HG03066 (cell line): ENCODE measurements at regions not wholly inside any gene's neighbourhood (a gene's known extent, or its start where the extent isn't known, plus 50 kb on each side); places are given as distances from the start of the nearest gene placed in this dataset.

Source experiments
- ATAC-seq: cut with Tn5 transposase; IDR thresholded peaks from one replicate; pipeline ENCODE4 v1.9.1; 2021; ENCODE audit warnings: low read depth; ENCODE audit not compliant: unreplicated experiment

GRCh38 chr4:182973511-182973911 lies 56.3 kb upstream of the DCTD start:
- ATAC-seq, result no peak

GRCh38 chr4:182971702-182972101 lies 54.5 kb upstream of the DCTD start:
- no peak for ATAC-seq

GRCh38 chr4:182969651-182970279 lies 52.6 kb upstream of the DCTD start:
- no peak for ATAC-seq

DNA sequence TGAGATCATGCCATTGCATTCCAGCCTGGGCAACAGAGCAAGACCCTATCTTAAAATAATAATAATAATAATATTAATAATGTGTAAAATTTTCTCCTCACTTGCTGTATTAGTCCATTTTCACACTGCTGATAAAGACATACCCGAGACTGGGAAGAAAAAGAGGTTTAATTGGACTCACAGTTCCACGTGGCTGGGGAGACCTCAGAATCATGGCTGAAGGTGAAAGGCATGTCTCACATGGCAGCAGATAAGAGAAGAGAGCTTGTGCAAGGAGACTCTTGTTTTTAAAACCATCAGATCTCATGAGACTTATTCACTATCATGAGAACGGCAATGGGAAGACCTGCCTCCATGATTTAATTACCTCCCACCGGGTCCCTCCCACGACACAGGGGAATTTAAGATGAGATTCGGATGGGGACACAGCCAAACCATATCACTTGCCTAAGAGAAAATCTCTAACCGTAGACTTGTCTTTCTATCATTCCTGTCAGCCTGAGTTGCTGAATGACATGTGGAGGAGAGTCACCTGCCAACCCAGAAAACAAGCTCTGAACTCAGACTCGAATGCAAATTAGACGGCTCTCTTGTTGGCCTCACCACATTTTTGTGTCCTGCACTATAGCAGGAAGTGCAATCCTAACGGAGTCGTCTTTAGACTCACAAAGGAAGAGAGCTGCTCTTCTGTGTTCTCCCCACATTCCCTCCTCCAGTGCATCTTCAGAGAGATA lies 51.9 kb upstream of the DCTD start:
- ATAC-seq, result no peak

DNA sequence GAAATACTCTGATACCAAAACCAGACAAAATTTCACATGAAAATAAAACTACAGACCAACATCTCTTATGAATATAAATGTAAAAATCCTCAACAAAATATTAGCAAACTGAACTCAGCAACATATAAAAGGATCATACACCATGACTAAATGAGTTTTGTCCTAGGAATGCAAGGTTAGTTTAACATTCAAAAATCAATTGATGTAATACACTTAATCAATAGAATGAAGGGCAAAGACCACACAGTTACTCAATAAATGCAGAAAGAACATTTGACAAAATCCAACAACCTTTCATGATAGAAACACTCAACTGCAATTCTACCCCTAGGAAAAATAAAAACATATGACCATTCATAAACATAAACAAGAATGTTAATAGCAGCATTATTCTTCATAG lies 50.2 kb upstream of the DCTD start:
- no peak for ATAC-seq
